ENCODE measurements at regions not wholly inside any gene's neighbourhood (a gene's known extent, or its start where the extent isn't known, plus 50 kb on each side); places are given as distances from the start of the nearest gene placed in this dataset.
A peak's percentile ranks its signal among the peaks of the same experiment; 100 is the strongest.

DNA sequence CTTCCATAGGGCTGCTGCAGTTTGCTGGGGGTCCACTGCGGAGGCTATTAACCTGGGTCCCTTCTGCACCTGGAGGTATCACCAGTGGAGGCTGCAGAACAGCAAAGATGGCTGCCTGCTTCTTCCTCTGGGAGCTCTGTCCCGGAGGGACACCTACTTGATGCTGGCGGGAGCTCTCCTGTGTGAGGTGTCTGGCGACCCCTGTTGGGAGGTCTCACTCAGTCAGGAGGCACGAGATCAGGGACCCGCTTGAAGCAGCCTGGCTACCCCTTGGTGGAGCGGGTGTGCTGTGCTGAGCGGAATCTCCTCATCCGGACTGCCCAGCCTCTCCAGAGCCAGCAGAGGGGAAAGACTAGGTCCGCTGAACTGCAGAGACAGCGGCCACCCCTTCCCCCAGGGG is 56.0 kb upstream of the CTXND1 start:
- no peaks in the 10 kb centered on the region for H3K36me3 ChIP-seq (ENCODE audit: control insufficient read depth, insufficient read depth, low read length)
- no peak overlapping the region for H3K27ac ChIP-seq (ENCODE audit: low read length)
- no peaks in the 10 kb centered on the region for H3K27me3 ChIP-seq (ENCODE audit: control insufficient read depth, insufficient read depth, low read length)
- H3K9me3 ChIP-seq (ENCODE audit: control insufficient read depth, insufficient read depth, low read length): no peaks in the 10 kb centered on the region
- WGBS (ENCODE audit: insufficient coverage, insufficient read length): no CpG with 5 or more reads among the region's 11 CpGs
- no peaks in the 10 kb centered on the region for H3K4me1 ChIP-seq (ENCODE audit: control insufficient read depth, insufficient read depth, low read length)
- DNase-seq (ENCODE audit: low read depth, low spot score): peak; percentile 20
- no peak overlapping the region for H3K4me3 ChIP-seq (ENCODE audit: low read length)

DNA sequence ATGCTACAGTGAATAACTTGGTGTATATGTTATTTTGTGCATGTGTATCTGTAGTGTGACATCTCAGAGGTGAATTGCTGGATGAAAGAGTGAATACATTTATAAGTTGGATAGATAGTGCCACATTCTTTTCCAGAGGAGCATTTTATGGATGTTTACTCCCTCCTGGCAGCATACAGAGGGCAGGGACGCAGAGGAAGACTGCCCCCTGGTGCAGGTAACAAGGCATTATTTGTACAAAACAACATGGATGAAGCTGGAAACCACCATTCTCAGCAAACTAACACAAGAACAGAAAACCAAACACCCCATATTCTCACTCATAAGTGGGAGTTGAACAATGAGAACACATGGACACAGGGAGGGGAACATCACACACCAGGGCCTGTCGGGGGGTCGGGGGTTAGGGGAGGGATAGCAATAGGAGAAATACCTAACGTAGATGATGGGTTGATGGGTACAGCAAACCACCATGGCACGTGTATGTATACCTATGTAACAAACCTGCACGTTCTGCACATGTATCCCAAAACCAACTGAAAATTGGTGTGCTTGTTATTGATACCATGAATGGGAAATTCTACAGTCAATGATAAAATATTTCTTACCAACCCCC is 57.9 kb upstream of the CTXND1 start:
- WGBS (ENCODE audit: insufficient coverage, insufficient read length): no CpG with 5 or more reads among the region's 6 CpGs
- H3K4me1 ChIP-seq (ENCODE audit: control insufficient read depth, insufficient read depth, low read length): no peaks in the 10 kb centered on the region
- no peak for DNase-seq (ENCODE audit: low read depth, low spot score)
- H3K4me3 ChIP-seq (ENCODE audit: low read length): no peak overlapping the region
- no peak overlapping the region for H3K27ac ChIP-seq (ENCODE audit: low read length)
- H3K36me3 ChIP-seq (ENCODE audit: control insufficient read depth, insufficient read depth, low read length): no peaks in the 10 kb centered on the region
- no peaks in the 10 kb centered on the region for H3K27me3 ChIP-seq (ENCODE audit: control insufficient read depth, insufficient read depth, low read length)
- no peaks in the 10 kb centered on the region for H3K9me3 ChIP-seq (ENCODE audit: control insufficient read depth, insufficient read depth, low read length)

DNA sequence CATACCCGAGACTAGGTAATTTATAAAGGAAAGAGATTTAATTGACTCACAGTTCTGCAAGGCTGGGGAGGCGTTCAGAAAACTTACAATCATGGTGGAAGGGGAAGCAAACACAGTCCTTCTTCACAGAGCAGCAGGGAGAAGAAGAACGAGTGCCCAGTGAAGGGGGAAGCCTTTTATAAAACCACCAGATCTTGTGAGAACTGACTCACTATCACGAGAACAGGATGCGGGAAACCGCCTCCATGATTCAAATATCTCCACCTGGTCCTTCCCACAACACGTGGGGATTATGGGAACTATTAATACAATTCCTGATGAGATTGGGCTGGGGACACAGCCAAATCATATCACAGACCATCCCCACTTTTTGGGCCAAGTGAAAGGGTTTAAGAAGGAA is 58.8 kb upstream of the CTXND1 start:
- H3K27me3 ChIP-seq (ENCODE audit: control insufficient read depth, insufficient read depth, low read length): no peaks in the 10 kb centered on the region

DNA sequence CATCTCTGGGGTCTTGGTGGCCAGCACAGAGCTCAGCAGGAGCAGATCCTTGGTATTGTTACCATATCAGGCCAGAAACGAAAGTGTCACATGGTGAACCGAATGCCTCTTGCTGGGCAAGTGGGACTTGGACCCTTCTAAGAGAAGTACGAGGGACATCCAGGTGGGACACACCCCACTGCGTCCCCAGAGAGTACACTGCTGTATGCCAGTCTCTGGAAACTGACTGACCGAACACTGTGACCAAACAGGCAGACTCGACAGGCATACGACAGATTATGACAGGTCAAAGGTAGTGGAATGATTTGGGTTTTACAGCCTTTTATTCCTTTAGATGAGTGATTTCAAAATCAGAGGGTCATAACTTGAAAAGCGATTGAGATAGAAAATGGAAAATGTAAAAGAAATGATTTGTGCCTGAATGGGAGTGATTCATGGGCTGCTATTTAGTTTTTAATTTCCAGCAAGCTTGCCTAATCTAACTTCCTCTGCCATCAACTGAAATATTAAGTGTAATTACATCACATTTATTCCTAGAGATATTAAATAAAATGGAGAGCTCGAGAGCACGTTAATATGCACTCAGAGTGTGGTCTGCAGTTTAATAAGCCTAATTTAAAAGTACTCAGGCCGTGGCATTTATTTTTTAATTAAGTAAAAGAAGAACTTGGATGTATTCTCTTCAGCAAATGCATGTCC is 63.4 kb upstream of the CTXND1 start:
- Histone ChIP-seq H3K36me3 (ENCODE audit: control insufficient read depth, insufficient read depth, low read length) (no peaks in the 10 kb centered on the region), H3K4me3 (ENCODE audit: low read length) (no peak overlapping the region), H3K27ac (ENCODE audit: low read length) (no peak overlapping the region), H3K4me1 (ENCODE audit: control insufficient read depth, insufficient read depth, low read length) (0 out of 2 replicates have a peak, but pooled peaks cover 2% of the 10 kb centered on the region), H3K9me3 (ENCODE audit: control insufficient read depth, insufficient read depth, low read length) (no peaks in the 10 kb centered on the region), H3K27me3 (ENCODE audit: control insufficient read depth, insufficient read depth, low read length) (no peaks in the 10 kb centered on the region)
- WGBS (ENCODE audit: insufficient coverage, insufficient read length): 100% methylated on average over 1 of the region's 11 CpGs
- DNase-seq (ENCODE audit: low read depth, low spot score): no peak

More for the DNA sequence above, 58.8 kb upstream of the CTXND1 start:
- Histone ChIP-seq H3K4me1 (ENCODE audit: control insufficient read depth, insufficient read depth, low read length) (no peaks in the 10 kb centered on the region), H3K4me3 (ENCODE audit: low read length) (no peak overlapping the region), H3K9me3 (ENCODE audit: control insufficient read depth, insufficient read depth, low read length) (no peaks in the 10 kb centered on the region), H3K27ac (ENCODE audit: low read length) (no peak overlapping the region), H3K36me3 (ENCODE audit: control insufficient read depth, insufficient read depth, low read length) (no peaks in the 10 kb centered on the region)
- no peak for DNase-seq (ENCODE audit: low read depth, low spot score)
- WGBS (ENCODE audit: insufficient coverage, insufficient read length): no CpG with 5 or more reads among the region's 7 CpGs

DNA sequence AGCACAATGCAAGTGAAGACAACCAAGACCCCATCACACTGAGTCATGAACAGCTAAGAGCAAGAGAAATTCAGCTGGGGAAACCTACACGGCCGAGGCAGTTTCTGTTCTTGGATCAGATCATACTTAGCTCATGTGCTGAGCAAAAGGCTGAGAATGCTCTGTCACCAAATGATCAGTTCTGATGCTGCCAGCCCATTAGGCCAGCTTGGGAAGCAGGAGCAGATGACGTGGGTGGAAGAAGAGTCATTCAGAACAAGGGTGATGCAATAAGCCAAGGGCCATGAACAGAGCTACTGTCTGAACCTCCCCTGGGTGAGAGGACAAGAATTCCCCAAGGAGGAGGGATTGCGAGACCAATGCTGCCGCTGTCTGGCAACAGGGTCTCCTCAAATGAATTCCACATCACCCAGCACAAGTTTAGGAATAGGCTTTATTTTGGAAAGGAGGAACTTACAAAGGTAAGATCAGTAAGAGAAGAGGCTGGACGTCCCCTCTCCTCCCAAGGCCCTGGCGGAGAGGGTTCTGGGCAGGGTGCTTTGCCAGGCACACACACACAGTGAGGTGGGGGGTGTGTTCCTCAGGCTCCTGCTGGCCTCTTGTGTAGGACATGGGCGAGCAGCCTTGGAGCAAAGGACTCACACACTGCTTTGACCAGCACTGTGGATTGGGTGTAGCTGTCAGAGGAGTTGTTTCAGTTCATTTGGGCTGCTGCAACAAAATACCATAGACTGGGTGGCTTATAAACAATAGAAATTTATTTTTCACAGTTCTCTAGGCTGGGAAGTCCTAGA is 65.6 kb upstream of the CTXND1 start:
- H3K27ac ChIP-seq (ENCODE audit: low read length): no peak overlapping the region
- no CpG with 5 or more reads among the region's 8 CpGs for WGBS (ENCODE audit: insufficient coverage, insufficient read length)
- H3K4me3 ChIP-seq (ENCODE audit: low read length): no peak overlapping the region
- no peaks in the 10 kb centered on the region for H3K36me3 ChIP-seq (ENCODE audit: control insufficient read depth, insufficient read depth, low read length)
- no peak for DNase-seq (ENCODE audit: low read depth, low spot score)
- H3K9me3 ChIP-seq (ENCODE audit: control insufficient read depth, insufficient read depth, low read length): no peaks in the 10 kb centered on the region
- H3K4me1 ChIP-seq (ENCODE audit: control insufficient read depth, insufficient read depth, low read length): 0 out of 2 replicates have a peak, but pooled peaks cover 2% of the 10 kb centered on the region
- H3K27me3 ChIP-seq (ENCODE audit: control insufficient read depth, insufficient read depth, low read length): no peaks in the 10 kb centered on the region

DNA sequence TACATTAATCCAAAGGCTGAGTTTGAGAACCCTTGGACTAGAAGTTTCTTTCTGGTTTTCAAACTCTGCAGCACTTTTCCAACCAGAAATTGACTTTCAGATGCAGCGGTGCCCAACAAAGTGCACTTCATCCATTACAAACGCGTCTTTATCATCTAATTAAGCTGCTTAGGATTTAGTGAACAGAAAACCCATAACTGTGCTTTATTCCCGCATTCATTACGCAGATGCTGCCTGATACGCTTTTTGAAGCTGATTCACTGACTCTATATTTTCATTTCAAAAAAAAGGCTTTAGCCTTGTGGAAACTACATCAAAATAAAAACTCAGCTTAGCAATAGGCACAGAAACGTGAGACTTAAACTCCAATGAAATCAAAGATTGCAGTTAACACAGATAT is 69.8 kb upstream of the CTXND1 start:
- Histone ChIP-seq H3K27me3 (ENCODE audit: control insufficient read depth, insufficient read depth, low read length) (no peaks in the 10 kb centered on the region), H3K27ac (ENCODE audit: low read length) (no peak overlapping the region), H3K4me1 (ENCODE audit: control insufficient read depth, insufficient read depth, low read length) (0 out of 2 replicates have a peak, but pooled peaks cover 2% of the 10 kb centered on the region), H3K36me3 (ENCODE audit: control insufficient read depth, insufficient read depth, low read length) (no peaks in the 10 kb centered on the region), H3K4me3 (ENCODE audit: low read length) (no peak overlapping the region), H3K9me3 (ENCODE audit: control insufficient read depth, insufficient read depth, low read length) (no peaks in the 10 kb centered on the region)
- WGBS (ENCODE audit: insufficient coverage, insufficient read length): no CpG with 5 or more reads among the region's 7 CpGs
- no peak for DNase-seq (ENCODE audit: low read depth, low spot score)

DNA sequence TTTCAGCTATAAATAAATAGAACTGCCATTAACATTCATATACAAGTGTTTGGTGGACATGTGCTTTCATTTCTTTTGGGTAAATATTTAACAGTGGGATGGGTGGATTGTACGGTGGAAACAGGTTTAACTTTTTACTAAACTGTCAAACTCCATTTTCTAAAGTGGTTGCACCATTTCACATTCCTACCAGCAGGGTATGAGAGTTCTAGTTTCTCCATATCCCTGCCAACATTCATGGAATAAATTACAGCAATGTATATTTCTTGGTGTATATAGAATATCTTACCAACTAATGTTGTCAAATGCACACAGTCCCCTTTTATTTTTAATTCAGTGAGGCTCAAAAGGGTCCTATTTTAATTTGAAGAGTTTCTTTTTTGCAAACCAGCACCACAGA is 71.3 kb upstream of the CTXND1 start:
- WGBS (ENCODE audit: insufficient coverage, insufficient read length): no CpG with 5 or more reads among the region's 1 CpG
- no peak for DNase-seq (ENCODE audit: low read depth, low spot score)
- H3K36me3 ChIP-seq (ENCODE audit: control insufficient read depth, insufficient read depth, low read length): no peaks in the 10 kb centered on the region

DNA sequence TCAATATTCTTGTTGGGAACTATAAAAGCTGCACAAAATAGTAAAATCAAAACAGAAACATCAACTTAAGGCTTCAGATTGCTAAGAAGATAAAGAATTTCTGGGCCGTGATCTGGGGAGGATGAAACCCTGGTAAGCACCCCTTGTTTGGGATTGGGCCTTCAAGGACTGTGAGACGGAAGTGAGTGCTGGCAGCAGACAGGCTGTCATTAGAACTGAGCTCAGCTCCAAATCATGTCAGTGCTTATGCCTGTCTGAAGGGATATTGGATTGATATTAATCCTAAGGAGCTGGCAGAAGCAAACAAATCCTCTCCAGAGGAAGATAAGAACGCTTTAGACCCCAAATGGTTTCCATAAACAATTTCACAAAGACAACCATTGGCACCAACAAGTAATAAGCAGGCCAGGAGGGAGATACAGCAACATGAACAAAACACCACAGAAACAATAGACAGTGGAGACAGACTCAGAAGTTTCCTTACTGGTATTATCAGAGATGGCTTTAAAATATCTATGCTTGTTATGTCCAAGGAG is 72.6 kb upstream of the CTXND1 start:
- no peak overlapping the region for H3K27ac ChIP-seq (ENCODE audit: low read length)
- H3K36me3 ChIP-seq (ENCODE audit: control insufficient read depth, insufficient read depth, low read length): no peaks in the 10 kb centered on the region
- no CpG with 5 or more reads among the region's 3 CpGs for WGBS (ENCODE audit: insufficient coverage, insufficient read length)
- no peak for DNase-seq (ENCODE audit: low read depth, low spot score)
- no peaks in the 10 kb centered on the region for H3K9me3 ChIP-seq (ENCODE audit: control insufficient read depth, insufficient read depth, low read length)
- H3K27me3 ChIP-seq (ENCODE audit: control insufficient read depth, insufficient read depth, low read length): no peaks in the 10 kb centered on the region
- H3K4me3 ChIP-seq (ENCODE audit: low read length): no peak overlapping the region
- no peaks in the 10 kb centered on the region for H3K4me1 ChIP-seq (ENCODE audit: control insufficient read depth, insufficient read depth, low read length)

More for the DNA sequence above, 71.3 kb upstream of the CTXND1 start:
- Histone ChIP-seq H3K4me1 (ENCODE audit: control insufficient read depth, insufficient read depth, low read length) (no peaks in the 10 kb centered on the region), H3K27me3 (ENCODE audit: control insufficient read depth, insufficient read depth, low read length) (no peaks in the 10 kb centered on the region), H3K9me3 (ENCODE audit: control insufficient read depth, insufficient read depth, low read length) (no peaks in the 10 kb centered on the region), H3K4me3 (ENCODE audit: low read length) (no peak overlapping the region), H3K27ac (ENCODE audit: low read length) (no peak overlapping the region)

DNA sequence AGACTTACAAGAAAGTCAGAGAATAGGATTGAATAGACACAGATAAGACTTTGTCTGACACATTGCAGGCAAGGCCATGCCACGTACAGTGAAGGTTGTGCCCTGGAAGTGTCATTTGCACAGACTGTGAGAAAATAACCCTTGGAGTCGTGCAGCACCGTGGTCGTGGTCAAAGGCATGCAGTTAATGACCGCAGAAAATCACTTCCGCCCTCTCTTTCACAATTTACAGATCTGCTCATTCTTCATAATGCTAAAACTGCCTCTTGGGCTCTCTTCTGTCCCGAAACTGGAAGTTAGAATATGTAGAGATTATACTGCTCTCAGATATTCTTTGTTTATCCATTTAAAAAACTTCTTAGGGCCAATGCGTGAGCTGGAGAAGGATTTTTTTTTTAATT is 73.2 kb upstream of the CTXND1 start:
- WGBS (ENCODE audit: insufficient coverage, insufficient read length): no CpG with 5 or more reads among the region's 8 CpGs
- Histone ChIP-seq H3K9me3 (ENCODE audit: control insufficient read depth, insufficient read depth, low read length) (no peaks in the 10 kb centered on the region), H3K27me3 (ENCODE audit: control insufficient read depth, insufficient read depth, low read length) (no peaks in the 10 kb centered on the region), H3K36me3 (ENCODE audit: control insufficient read depth, insufficient read depth, low read length) (no peaks in the 10 kb centered on the region), H3K4me3 (ENCODE audit: low read length) (no peak overlapping the region), H3K4me1 (ENCODE audit: control insufficient read depth, insufficient read depth, low read length) (no peaks in the 10 kb centered on the region), H3K27ac (ENCODE audit: low read length) (no peak overlapping the region)
- no peak for DNase-seq (ENCODE audit: low read depth, low spot score)

DNA sequence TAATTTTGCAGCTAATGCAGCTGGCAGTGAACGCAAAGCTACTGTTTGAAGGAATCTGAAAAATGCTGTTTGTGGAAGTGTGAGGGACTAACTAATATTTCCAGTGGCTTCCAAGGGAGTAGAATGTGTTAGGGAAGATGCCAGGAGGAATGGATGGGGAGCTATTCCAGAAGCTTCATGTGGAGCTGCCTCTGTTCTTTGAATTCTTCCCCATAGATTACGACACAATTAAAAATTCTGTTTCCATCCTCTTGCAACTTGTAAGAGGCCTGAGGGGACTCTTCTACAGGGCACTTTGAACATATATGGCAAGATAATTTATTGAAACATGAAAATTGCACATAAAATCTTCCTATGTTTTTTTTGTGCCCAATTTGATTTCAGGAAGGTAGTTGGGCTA is 74.3 kb upstream of the CTXND1 start:
- H3K27me3 ChIP-seq (ENCODE audit: control insufficient read depth, insufficient read depth, low read length): no peaks in the 10 kb centered on the region
- H3K9me3 ChIP-seq (ENCODE audit: control insufficient read depth, insufficient read depth, low read length): no peaks in the 10 kb centered on the region
- no peaks in the 10 kb centered on the region for H3K36me3 ChIP-seq (ENCODE audit: control insufficient read depth, insufficient read depth, low read length)
- no peak overlapping the region for H3K27ac ChIP-seq (ENCODE audit: low read length)
- H3K4me1 ChIP-seq (ENCODE audit: control insufficient read depth, insufficient read depth, low read length): no peaks in the 10 kb centered on the region
- H3K4me3 ChIP-seq (ENCODE audit: low read length): no peak overlapping the region
- DNase-seq (ENCODE audit: low read depth, low spot score): no peak
- WGBS (ENCODE audit: insufficient coverage, insufficient read length): no CpG with 5 or more reads among the region's 2 CpGs
